ENCODE measurements at regions not wholly inside any gene's neighbourhood (a gene's known extent, or its start where the extent isn't known, plus 50 kb on each side); places are given as distances from the start of the nearest gene placed in this dataset.

DNA sequence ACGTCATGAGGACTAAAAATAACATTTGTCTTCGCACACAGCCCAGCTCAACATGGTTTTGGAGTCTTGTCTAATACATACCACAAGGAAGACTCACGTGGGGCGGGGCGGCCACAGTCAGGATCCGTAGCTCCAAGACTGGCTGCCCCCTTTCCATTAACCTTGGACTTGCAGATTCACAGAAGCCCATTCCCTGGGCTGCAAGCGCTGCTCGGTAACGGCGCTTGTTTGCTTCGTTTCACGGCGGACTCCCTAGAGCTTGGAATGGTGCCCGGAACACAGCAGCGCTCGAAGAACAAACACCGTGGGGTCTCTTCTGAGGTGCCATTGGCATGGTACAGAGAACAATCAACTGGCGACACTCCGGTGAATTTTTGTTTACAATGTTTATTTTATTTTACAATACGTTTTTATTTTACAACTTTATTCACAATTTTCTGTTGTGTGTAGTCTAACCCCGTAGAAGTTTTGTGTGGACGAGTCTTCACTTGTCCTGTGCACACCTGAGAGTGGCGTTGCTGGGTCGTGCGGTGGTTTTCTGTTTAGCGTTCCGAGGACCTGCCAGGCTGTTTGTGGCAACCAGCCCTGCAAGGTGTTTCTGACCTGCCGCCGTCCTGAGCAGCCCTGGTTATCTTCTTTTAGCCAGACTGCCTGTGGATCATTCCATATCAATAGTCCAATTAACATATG is 126.5 kb downstream of the GALR1 start:
- no peaks in the 10 kb centered on the region for H3K9me3 ChIP-seq (ENCODE audit: control insufficient read depth, low read length)
- no peak overlapping the region for H3K4me3 ChIP-seq (ENCODE audit: low read length)
- H3K27me3 ChIP-seq (replicated peaks; ENCODE audit: control insufficient read depth, insufficient read depth, low read length), result peaks cover 18% of the 10 kb centered on the region
- H3K9ac ChIP-seq (ENCODE audit: low read length), result no peak overlapping the region
- no peaks in the 10 kb centered on the region for H3K36me3 ChIP-seq (ENCODE audit: control insufficient read depth, insufficient read depth, low read length, severe bottlenecking)
- DNase-seq (ENCODE audit: low read depth), result no peak
- peaks cover 6% of the 10 kb centered on the region for H3K4me1 ChIP-seq (ENCODE audit: control insufficient read depth, insufficient read depth, low read length)

GRCh38 chr18:77376733-77377094 is 127.1 kb downstream of the GALR1 start:
- Histone ChIP-seq H3K9me3 (ENCODE audit: control insufficient read depth, low read length) (no peaks in the 10 kb centered on the region), H3K27me3 (replicated peaks; ENCODE audit: control insufficient read depth, insufficient read depth, low read length) (peaks cover 22% of the 10 kb centered on the region), H3K9ac (ENCODE audit: low read length) (no peak overlapping the region), H3K4me3 (ENCODE audit: low read length) (no peak overlapping the region), H3K36me3 (ENCODE audit: control insufficient read depth, insufficient read depth, low read length, severe bottlenecking) (no peaks in the 10 kb centered on the region), H3K4me1 (ENCODE audit: control insufficient read depth, insufficient read depth, low read length) (peaks cover 6% of the 10 kb centered on the region)
- DNase-seq (ENCODE audit: low read depth), result no peak

GRCh38 chr18:77377813-77378212 is 128.2 kb downstream of the GALR1 start:
- H3K9me3 ChIP-seq (ENCODE audit: control insufficient read depth, low read length), result no peaks in the 10 kb centered on the region
- peaks cover 22% of the 10 kb centered on the region for H3K27me3 ChIP-seq (replicated peaks; ENCODE audit: control insufficient read depth, insufficient read depth, low read length)
- no peaks in the 10 kb centered on the region for H3K36me3 ChIP-seq (ENCODE audit: control insufficient read depth, insufficient read depth, low read length, severe bottlenecking)
- no peak overlapping the region for H3K4me3 ChIP-seq (ENCODE audit: low read length)
- DNase-seq (ENCODE audit: low read depth), result no peak
- H3K4me1 ChIP-seq (ENCODE audit: control insufficient read depth, insufficient read depth, low read length), result peaks cover 6% of the 10 kb centered on the region
- H3K9ac ChIP-seq (ENCODE audit: low read length), result no peak overlapping the region

DNA sequence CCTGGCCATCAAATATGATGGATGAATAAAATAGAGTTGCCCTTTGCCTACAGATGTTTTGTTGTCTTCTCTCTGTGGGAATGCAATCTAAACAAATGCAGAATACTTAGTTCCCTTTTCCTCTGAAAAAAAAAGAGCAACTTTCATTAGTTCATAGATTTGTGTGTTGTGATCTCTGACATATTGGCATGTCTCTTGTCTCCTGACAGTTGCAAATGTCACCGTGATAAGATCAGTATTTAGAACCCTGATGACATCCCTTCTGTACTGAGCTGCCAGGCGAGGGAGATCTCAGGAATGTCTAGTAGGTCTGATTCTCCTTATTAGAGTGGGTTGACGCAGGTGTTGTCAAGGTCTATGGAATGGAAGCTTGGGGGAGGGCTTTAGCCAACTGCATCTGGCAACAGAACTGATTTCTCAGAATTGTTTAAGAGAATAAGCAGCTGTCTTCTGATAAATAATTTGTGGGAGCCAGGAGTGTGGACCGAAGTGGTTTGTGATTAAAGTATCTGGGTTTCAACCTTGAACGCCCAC is 130.4 kb downstream of the GALR1 start:
- Histone ChIP-seq H3K9me3 (ENCODE audit: control insufficient read depth, low read length) (no peaks in the 10 kb centered on the region), H3K36me3 (ENCODE audit: control insufficient read depth, insufficient read depth, low read length, severe bottlenecking) (no peaks in the 10 kb centered on the region), H3K4me3 (ENCODE audit: low read length) (no peak overlapping the region), H3K4me1 (ENCODE audit: control insufficient read depth, insufficient read depth, low read length) (no peaks in the 10 kb centered on the region), H3K9ac (ENCODE audit: low read length) (no peak overlapping the region), H3K27me3 (replicated peaks; ENCODE audit: control insufficient read depth, insufficient read depth, low read length) (peaks cover 29% of the 10 kb centered on the region)
- DNase-seq (ENCODE audit: low read depth), result no peak

DNA sequence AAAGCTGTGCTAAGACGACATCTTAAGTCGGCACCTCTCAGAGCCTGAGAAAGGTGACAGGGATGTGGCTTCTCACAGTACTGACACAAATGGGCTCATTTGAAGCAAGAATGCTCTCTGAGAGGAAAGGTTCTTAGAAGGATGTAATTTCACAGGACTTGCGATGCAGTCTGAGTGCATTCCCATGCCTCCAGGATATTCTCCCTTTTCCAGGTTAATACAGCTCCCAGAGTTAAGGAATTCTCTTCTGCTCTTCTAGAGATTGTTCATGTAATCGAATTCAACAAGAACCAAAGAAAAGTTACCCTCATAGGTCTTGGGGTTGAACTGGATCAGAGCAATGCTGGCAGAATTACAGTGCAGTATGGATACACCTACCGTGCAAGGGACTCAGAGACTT is 131.0 kb downstream of the GALR1 start:
- Histone ChIP-seq H3K4me3 (ENCODE audit: low read length) (no peak overlapping the region), H3K9me3 (ENCODE audit: control insufficient read depth, low read length) (no peaks in the 10 kb centered on the region), H3K36me3 (ENCODE audit: control insufficient read depth, insufficient read depth, low read length, severe bottlenecking) (no peaks in the 10 kb centered on the region)

DNA sequence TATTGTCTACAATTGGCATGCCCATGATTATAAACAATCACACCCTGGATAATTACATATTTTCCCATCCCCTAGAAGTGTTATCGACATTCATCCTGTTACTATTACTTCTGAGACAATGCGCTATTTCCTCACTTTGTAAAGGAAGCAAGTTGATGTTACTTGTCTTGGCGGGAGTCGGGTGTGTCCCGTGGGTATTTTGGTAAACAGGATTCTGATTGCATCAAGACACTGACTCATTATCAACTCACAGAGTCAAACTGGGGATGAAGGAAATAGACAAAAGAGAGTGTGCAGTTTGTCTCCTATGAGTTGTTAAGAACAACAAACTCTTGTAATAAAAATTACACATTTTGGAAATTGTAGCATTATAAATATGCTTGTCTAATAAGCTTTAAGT is 142.7 kb downstream of the GALR1 start:
- DNase-seq (ENCODE audit: low read depth), result no peak
- H3K9me3 ChIP-seq (ENCODE audit: control insufficient read depth, low read length), result no peaks in the 10 kb centered on the region
- H3K36me3 ChIP-seq (ENCODE audit: control insufficient read depth, insufficient read depth, low read length, severe bottlenecking), result no peaks in the 10 kb centered on the region
- H3K27me3 ChIP-seq (replicated peaks; ENCODE audit: control insufficient read depth, insufficient read depth, low read length), result no peaks in the 10 kb centered on the region
- peaks cover 12% of the 10 kb centered on the region for H3K4me1 ChIP-seq (ENCODE audit: control insufficient read depth, insufficient read depth, low read length)
- no peak overlapping the region for H3K4me3 ChIP-seq (ENCODE audit: low read length)
- H3K9ac ChIP-seq (ENCODE audit: low read length), result no peak overlapping the region

More for the DNA sequence above, 131.0 kb downstream of the GALR1 start:
- no peak overlapping the region for H3K9ac ChIP-seq (ENCODE audit: low read length)
- no peaks in the 10 kb centered on the region for H3K4me1 ChIP-seq (ENCODE audit: control insufficient read depth, insufficient read depth, low read length)
- peaks cover 29% of the 10 kb centered on the region for H3K27me3 ChIP-seq (replicated peaks; ENCODE audit: control insufficient read depth, insufficient read depth, low read length)
- DNase-seq (ENCODE audit: low read depth), result no peak

DNA sequence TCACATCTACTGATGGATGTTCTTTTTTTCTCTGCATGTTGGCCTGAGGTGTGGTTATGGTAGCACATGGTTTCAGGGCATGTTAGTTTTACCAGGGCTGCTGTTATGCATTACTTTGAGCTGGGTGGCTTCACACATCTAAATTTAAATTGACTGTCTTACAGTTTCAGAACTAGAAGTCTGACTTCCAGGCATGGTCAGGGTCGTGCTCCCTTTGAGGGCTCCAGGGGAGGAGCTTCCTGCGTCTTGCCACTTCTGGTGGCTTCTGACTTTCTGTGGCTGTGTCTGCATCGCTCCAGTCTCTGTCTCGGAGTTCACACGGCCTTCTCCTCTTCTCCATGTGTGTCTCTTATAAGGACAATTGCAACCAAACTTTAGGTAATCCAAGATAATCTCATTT is 143.9 kb downstream of the GALR1 start:
- H3K36me3 ChIP-seq (ENCODE audit: control insufficient read depth, insufficient read depth, low read length, severe bottlenecking), result no peaks in the 10 kb centered on the region
- no peak for DNase-seq (ENCODE audit: low read depth)
- H3K4me1 ChIP-seq (ENCODE audit: control insufficient read depth, insufficient read depth, low read length), result peaks cover 12% of the 10 kb centered on the region
- no peaks in the 10 kb centered on the region for H3K27me3 ChIP-seq (replicated peaks; ENCODE audit: control insufficient read depth, insufficient read depth, low read length)
- no peak overlapping the region for H3K4me3 ChIP-seq (ENCODE audit: low read length)
- no peaks in the 10 kb centered on the region for H3K9me3 ChIP-seq (ENCODE audit: control insufficient read depth, low read length)
- no peak overlapping the region for H3K9ac ChIP-seq (ENCODE audit: low read length)

DNA sequence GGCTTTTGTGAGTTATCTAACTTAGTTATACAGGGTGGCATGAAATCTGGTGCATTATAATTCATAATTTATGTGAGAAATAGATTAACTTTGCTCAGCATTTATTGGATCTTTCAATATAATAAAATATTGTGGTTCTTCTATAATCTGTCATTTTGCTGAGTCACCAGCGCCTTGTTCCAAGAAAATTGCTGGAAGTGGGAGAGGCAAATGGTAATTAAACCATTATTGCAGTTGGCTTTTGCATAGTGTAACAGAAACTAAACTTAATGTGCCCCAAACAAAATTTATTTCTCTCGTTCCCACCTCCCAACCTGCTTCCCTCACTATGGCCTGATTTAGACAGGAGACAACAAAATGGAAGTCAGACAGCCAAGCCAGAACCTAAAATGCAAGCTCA is 146.3 kb downstream of the GALR1 start:
- no peaks in the 10 kb centered on the region for H3K27me3 ChIP-seq (replicated peaks; ENCODE audit: control insufficient read depth, insufficient read depth, low read length)
- no peak for DNase-seq (ENCODE audit: low read depth)

GRCh38 chr18:77397056-77397455 is 147.4 kb downstream of the GALR1 start:
- Histone ChIP-seq H3K36me3 (ENCODE audit: control insufficient read depth, insufficient read depth, low read length, severe bottlenecking) (no peaks in the 10 kb centered on the region), H3K4me1 (ENCODE audit: control insufficient read depth, insufficient read depth, low read length) (peaks cover 12% of the 10 kb centered on the region), H3K9ac (ENCODE audit: low read length) (no peak overlapping the region), H3K9me3 (ENCODE audit: control insufficient read depth, low read length) (no peaks in the 10 kb centered on the region), H3K27me3 (replicated peaks; ENCODE audit: control insufficient read depth, insufficient read depth, low read length) (no peaks in the 10 kb centered on the region), H3K4me3 (ENCODE audit: low read length) (no peak overlapping the region)
- DNase-seq (ENCODE audit: low read depth), result no peak

More for the DNA sequence above, 146.3 kb downstream of the GALR1 start:
- no peak overlapping the region for H3K9ac ChIP-seq (ENCODE audit: low read length)
- peaks cover 12% of the 10 kb centered on the region for H3K4me1 ChIP-seq (ENCODE audit: control insufficient read depth, insufficient read depth, low read length)
- H3K36me3 ChIP-seq (ENCODE audit: control insufficient read depth, insufficient read depth, low read length, severe bottlenecking), result no peaks in the 10 kb centered on the region
- H3K9me3 ChIP-seq (ENCODE audit: control insufficient read depth, low read length), result no peaks in the 10 kb centered on the region
- no peak overlapping the region for H3K4me3 ChIP-seq (ENCODE audit: low read length)

DNA sequence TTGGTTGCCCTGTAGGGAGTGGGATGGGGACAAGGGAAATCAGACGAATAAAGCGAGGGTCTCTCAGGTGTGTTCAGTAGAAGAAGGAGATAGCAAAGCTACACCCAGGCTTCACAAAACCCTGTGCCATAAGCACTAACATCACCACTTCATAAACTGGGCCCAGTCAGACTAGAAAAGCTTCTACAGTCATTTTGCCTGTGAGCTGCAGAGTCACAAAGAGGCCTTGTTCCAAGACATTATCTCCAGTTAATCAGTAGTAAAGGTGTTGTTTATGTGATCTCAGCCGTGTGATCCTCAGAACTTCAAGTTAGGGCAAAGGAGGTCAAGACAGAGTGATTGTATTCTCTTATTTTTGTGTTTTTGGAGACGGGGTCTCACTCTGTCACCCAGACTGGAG is 148.0 kb downstream of the GALR1 start:
- Histone ChIP-seq H3K27me3 (replicated peaks; ENCODE audit: control insufficient read depth, insufficient read depth, low read length) (no peaks in the 10 kb centered on the region), H3K4me3 (ENCODE audit: low read length) (no peak overlapping the region), H3K9ac (ENCODE audit: low read length) (no peak overlapping the region), H3K9me3 (ENCODE audit: control insufficient read depth, low read length) (no peaks in the 10 kb centered on the region), H3K36me3 (ENCODE audit: control insufficient read depth, insufficient read depth, low read length, severe bottlenecking) (no peaks in the 10 kb centered on the region), H3K4me1 (ENCODE audit: control insufficient read depth, insufficient read depth, low read length) (peaks cover 10% of the 10 kb centered on the region)
- no peak for DNase-seq (ENCODE audit: low read depth)

DNA sequence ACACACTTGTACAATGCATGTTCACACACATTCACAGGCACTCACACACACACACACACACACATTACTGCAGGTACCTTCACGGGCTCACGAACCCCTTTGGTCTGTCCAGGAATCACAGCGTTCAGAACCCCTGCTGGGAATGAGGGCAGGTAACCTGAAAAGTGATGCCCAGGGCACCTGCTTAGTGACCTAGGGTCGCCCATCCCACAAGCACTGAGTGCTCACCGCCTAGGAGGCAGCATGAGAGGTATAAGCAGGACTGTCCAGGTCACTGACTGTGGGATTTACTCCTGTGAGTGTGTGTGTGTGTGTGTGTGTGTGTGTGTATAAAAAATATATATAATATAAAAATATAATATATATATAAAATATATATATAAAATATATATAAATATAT is 150.9 kb downstream of the GALR1 start:
- Histone ChIP-seq H3K4me1 (ENCODE audit: control insufficient read depth, insufficient read depth, low read length) (peaks cover 12% of the 10 kb centered on the region), H3K9ac (ENCODE audit: low read length) (no peak overlapping the region), H3K9me3 (ENCODE audit: control insufficient read depth, low read length) (no peaks in the 10 kb centered on the region), H3K27me3 (replicated peaks; ENCODE audit: control insufficient read depth, insufficient read depth, low read length) (no peaks in the 10 kb centered on the region), H3K4me3 (ENCODE audit: low read length) (no peak overlapping the region), H3K36me3 (ENCODE audit: control insufficient read depth, insufficient read depth, low read length, severe bottlenecking) (no peaks in the 10 kb centered on the region)
- DNase-seq (ENCODE audit: low read depth), result no peak

GRCh38 chr18:77401173-77401572 is 151.5 kb downstream of the GALR1 start:
- Histone ChIP-seq H3K9ac (ENCODE audit: low read length) (no peak overlapping the region), H3K9me3 (ENCODE audit: control insufficient read depth, low read length) (no peaks in the 10 kb centered on the region), H3K27me3 (replicated peaks; ENCODE audit: control insufficient read depth, insufficient read depth, low read length) (no peaks in the 10 kb centered on the region), H3K4me3 (ENCODE audit: low read length) (no peak overlapping the region), H3K36me3 (ENCODE audit: control insufficient read depth, insufficient read depth, low read length, severe bottlenecking) (no peaks in the 10 kb centered on the region), H3K4me1 (ENCODE audit: control insufficient read depth, insufficient read depth, low read length) (peaks cover 6% of the 10 kb centered on the region)
- DNase-seq (ENCODE audit: low read depth), result no peak
